MM.1S (cell line): ENCODE measurements at regions not wholly inside any gene's neighbourhood (a gene's known extent, or its start where the extent isn't known, plus 50 kb on each side); places are given as distances from the start of the nearest gene placed in this dataset.

Experiments used
- DNase-seq: peaks from one replicate; pipeline ENCODE4 v3.0.0-alpha.2; 2015
- H2AFZ ChIP-seq: fragments of 300-600 bp; sonication (generic); 2 replicates; pipeline ENCODE4 v1.6.0; 2016; ENCODE audit warnings: antibody characterized with exemption, low read length
- H3F3A ChIP-seq: fragments of 300-600 bp; sonication (generic); 2 replicates; pipeline ENCODE4 v1.6.1; 2016; ENCODE audit warnings: mild to moderate bottlenecking, antibody characterized with exemption, low read length, moderate library complexity, mixed read lengths; ENCODE audit not compliant: insufficient read depth
- H3K27ac ChIP-seq: fragments of 300-600 bp; sonication (generic); 2 replicates; pipeline ENCODE4 v1.5.1; 2016; ENCODE audit warnings: mild to moderate bottlenecking, low read length
- H3K27me3 ChIP-seq: fragments of 300-600 bp; sonication (generic); replicated peaks from 2 replicates; pipeline ENCODE4 v1.6.0; 2016; ENCODE audit warnings: low read length; ENCODE audit not compliant: insufficient read depth
- H3K36me3 ChIP-seq: fragments of 300-600 bp; sonication (generic); replicated peaks from 2 replicates; pipeline ENCODE4 v1.6.1; 2016; ENCODE audit warnings: mild to moderate bottlenecking, low read length, mixed read lengths; ENCODE audit not compliant: insufficient read depth
- H3K4me1 ChIP-seq: fragments of 300-600 bp; sonication (generic); 2 replicates; pipeline ENCODE4 v1.6.1; 2016; ENCODE audit warnings: low read length, mixed read lengths
- H3K4me2 ChIP-seq: fragments of 300-600 bp; sonication (generic); 2 replicates; pipeline ENCODE4 v1.6.0; 2016; ENCODE audit warnings: low read depth, low read length
- H3K4me3 ChIP-seq: fragments of 300-600 bp; sonication (generic); 2 replicates; pipeline ENCODE4 v1.5.1; 2016; ENCODE audit warnings: low read length, mixed read lengths
- H3K79me2 ChIP-seq: fragments of 300-600 bp; sonication (generic); 2 replicates; pipeline ENCODE4 v1.6.1; 2016; ENCODE audit warnings: mixed run types, low read length, mixed read lengths
- H3K9ac ChIP-seq: fragments of 300-600 bp; sonication (generic); 2 replicates; pipeline ENCODE4 v1.6.1; 2016; ENCODE audit warnings: low read length, mixed read lengths
- H3K9me2 ChIP-seq: fragments of 300-600 bp; sonication (generic); replicated peaks from 2 replicates; pipeline ENCODE4 v1.6.1; 2016; ENCODE audit warnings: mild to moderate bottlenecking, low read length, mixed read lengths; ENCODE audit not compliant: insufficient read depth
- H3K9me3 ChIP-seq: fragments of 300-600 bp; sonication (generic); replicated peaks from 2 replicates; pipeline ENCODE4 v1.6.1; 2016; ENCODE audit warnings: mild to moderate bottlenecking, low read length, mixed read lengths; ENCODE audit not compliant: insufficient read depth
- H4K20me1 ChIP-seq: fragments of 300-600 bp; sonication (generic); 2 replicates; pipeline ENCODE4 v1.6.1; 2016; ENCODE audit warnings: mild to moderate bottlenecking, low read length, moderate library complexity, mixed read lengths; ENCODE audit not compliant: insufficient read depth
- EZH2 ChIP-seq: fragments of 300-600 bp; sonication (generic); optimal IDR thresholded peaks from 2 replicates; pipeline ENCODE3; 2017; ENCODE audit warnings: low read depth, mild to moderate bottlenecking, antibody characterized with exemption, low read length, mixed read lengths
- EZH2phosphoT487 ChIP-seq: fragments of 300-600 bp; sonication (generic); IDR thresholded peaks from 2 replicates; pipeline ENCODE4 v1.6.1; 2018; ENCODE audit warnings: antibody characterized with exemption, low read length
- TF ChIP-seq, protein P1 (sequence below): fragments of 300-600 bp; sonication (generic); IDR thresholded peaks from 2 replicates; pipeline ENCODE4 v1.5.1; 2016; ENCODE audit warnings: antibody characterized with exemption, low read length, mixed read lengths

DNA sequence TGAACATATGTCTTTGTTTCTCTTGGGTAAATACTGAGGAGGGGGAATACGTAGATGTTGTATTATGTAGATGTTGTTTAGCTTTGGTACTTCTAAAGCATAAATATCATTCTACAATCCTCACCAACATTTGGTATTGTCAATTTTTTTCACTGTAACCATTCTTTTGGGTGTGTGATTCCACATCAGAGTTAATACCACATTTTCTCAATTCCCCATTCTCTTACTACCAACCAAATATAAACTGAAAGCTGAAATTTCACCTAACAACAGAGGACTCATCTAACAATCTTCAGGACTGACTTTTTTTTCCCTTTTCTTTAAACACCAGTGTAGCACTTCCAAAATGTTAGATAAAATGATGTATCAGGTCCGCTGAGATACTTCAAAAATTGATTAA lies 120.7 kb upstream of the RIOK3 start:
- H3K27ac ChIP-seq: no peak overlapping the region
- no peaks in the 10 kb centered on the region for H3K27me3 ChIP-seq
- H3K36me3 ChIP-seq: no peaks in the 10 kb centered on the region
- H3F3A ChIP-seq: no peaks in the 10 kb centered on the region
- no peaks in the 10 kb centered on the region for H3K79me2 ChIP-seq
- H3K4me2 ChIP-seq: no peak overlapping the region
- no peaks in the 10 kb centered on the region for H4K20me1 ChIP-seq
- H3K4me3 ChIP-seq: no peak overlapping the region
- H2AFZ ChIP-seq: no peak overlapping the region
- DNase-seq: no peak
- H3K9me3 ChIP-seq: no peaks in the 10 kb centered on the region
- H3K9ac ChIP-seq: no peak overlapping the region
- H3K9me2 ChIP-seq: no peaks in the 10 kb centered on the region
- TF ChIP-seq EZH2 (no peak), EZH2phosphoT487 (no peak)
- TF ChIP-seq, protein P1, sequence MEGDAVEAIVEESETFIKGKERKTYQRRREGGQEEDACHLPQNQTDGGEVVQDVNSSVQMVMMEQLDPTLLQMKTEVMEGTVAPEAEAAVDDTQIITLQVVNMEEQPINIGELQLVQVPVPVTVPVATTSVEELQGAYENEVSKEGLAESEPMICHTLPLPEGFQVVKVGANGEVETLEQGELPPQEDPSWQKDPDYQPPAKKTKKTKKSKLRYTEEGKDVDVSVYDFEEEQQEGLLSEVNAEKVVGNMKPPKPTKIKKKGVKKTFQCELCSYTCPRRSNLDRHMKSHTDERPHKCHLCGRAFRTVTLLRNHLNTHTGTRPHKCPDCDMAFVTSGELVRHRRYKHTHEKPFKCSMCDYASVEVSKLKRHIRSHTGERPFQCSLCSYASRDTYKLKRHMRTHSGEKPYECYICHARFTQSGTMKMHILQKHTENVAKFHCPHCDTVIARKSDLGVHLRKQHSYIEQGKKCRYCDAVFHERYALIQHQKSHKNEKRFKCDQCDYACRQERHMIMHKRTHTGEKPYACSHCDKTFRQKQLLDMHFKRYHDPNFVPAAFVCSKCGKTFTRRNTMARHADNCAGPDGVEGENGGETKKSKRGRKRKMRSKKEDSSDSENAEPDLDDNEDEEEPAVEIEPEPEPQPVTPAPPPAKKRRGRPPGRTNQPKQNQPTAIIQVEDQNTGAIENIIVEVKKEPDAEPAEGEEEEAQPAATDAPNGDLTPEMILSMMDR: no peak
- peaks cover 10% of the 10 kb centered on the region for H3K4me1 ChIP-seq

DNA sequence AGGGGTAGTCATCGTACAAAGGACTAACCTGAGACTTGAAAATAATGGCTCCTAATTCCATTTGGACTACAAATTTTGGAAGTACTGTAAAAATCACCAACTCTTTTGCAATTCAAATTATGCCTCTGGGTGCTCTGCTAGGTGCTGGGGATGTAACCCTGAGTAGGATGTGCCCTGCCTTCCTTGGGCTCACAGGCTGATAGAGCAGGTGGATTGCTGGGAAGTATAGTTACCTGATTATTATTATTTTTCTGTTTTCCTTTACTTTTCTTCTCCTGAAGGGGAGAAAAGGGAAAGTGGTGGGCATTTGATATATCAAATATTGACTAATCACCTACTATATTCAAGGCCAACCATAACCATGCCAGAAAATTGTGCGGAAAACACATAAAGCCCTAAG lies 119.3 kb upstream of the RIOK3 start:
- H2AFZ ChIP-seq: no peak overlapping the region
- no peaks in the 10 kb centered on the region for H3K79me2 ChIP-seq
- peaks cover 10% of the 10 kb centered on the region for H3K4me1 ChIP-seq
- no peaks in the 10 kb centered on the region for H3F3A ChIP-seq
- TF ChIP-seq EZH2phosphoT487 (no peak), EZH2 (no peak)
- TF ChIP-seq, protein P1: no peak
- no peak overlapping the region for H3K4me2 ChIP-seq
- no peaks in the 10 kb centered on the region for H4K20me1 ChIP-seq
- H3K36me3 ChIP-seq: no peaks in the 10 kb centered on the region
- H3K4me3 ChIP-seq: no peak overlapping the region
- no peak overlapping the region for H3K9ac ChIP-seq
- no peaks in the 10 kb centered on the region for H3K9me2 ChIP-seq
- H3K27ac ChIP-seq: no peak overlapping the region
- no peaks in the 10 kb centered on the region for H3K27me3 ChIP-seq
- DNase-seq: no peak
- no peaks in the 10 kb centered on the region for H3K9me3 ChIP-seq

DNA sequence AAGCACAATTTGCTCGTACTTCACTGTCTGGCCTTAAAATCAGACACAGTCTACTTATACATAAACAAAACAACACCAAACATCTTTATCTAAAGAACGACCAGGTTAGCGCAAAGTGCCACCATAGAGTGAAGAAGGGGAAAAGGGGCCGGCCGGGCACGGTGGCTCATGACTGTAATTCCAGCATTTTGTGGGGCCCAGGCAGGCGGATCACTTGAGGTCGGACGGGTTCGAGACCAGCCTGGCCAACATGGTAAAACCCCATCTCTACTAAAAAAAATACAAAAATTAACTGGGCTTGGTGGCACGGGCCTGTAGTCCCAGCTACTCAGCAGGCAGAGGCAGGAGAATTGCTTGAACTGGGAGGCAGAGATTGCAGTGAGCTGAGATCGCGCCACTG lies 118.5 kb upstream of the RIOK3 start:
- Histone ChIP-seq H3K4me3 (no peak overlapping the region), H3K36me3 (no peaks in the 10 kb centered on the region), H3K27ac (no peak overlapping the region), H3K79me2 (no peaks in the 10 kb centered on the region), H3K9ac (no peak overlapping the region), H3F3A (no peaks in the 10 kb centered on the region), H4K20me1 (no peaks in the 10 kb centered on the region), H3K9me3 (no peaks in the 10 kb centered on the region), H3K27me3 (no peaks in the 10 kb centered on the region), H2AFZ (no peak overlapping the region), H3K4me2 (no peak overlapping the region), H3K4me1 (peaks cover 10% of the 10 kb centered on the region), H3K9me2 (no peaks in the 10 kb centered on the region)
- no peak for DNase-seq
- TF ChIP-seq EZH2 (no peak), EZH2phosphoT487 (no peak)
- TF ChIP-seq, protein P1: no peak
